HUES6 (cell line): ENCODE measurements at regions not wholly inside any gene's neighbourhood (a gene's known extent, or its start where the extent isn't known, plus 50 kb on each side); places are given as distances from the start of the nearest gene placed in this dataset.
"Not testable (repeated sequence)": the region's sequence is repeated elsewhere in the genome, so short reads cannot be mapped to it uniquely, and the experiment has no call there.

Source experiments
- H3K27ac ChIP-seq: 2 replicates; pipeline ENCODE4 v1.7.0; 2013; ENCODE audit warnings: low read depth, mild to moderate bottlenecking, low read length, inconsistent platforms
- H3K27me3 ChIP-seq: 2 replicates; pipeline ENCODE4 v1.6.1; 2013; ENCODE audit warnings: low read length; ENCODE audit not compliant: control insufficient read depth, insufficient read depth
- H3K36me3 ChIP-seq: 2 replicates; pipeline ENCODE4 v1.6.1; 2013; ENCODE audit warnings: low read length; ENCODE audit not compliant: control insufficient read depth, insufficient read depth
- H3K4me1 ChIP-seq: 2 replicates; pipeline ENCODE4 v1.6.1; 2013; ENCODE audit warnings: low read length; ENCODE audit not compliant: control insufficient read depth, insufficient read depth
- H3K4me3 ChIP-seq: 2 replicates; pipeline ENCODE4 v1.5.1; 2013; ENCODE audit warnings: low read depth, low read length
- H3K9ac ChIP-seq: one replicate; pipeline ENCODE4 v1.6.1; 2013; ENCODE audit warnings: mild to moderate bottlenecking, low read length
- H3K9me3 ChIP-seq: 2 replicates; pipeline ENCODE4 v1.6.1; 2013; ENCODE audit warnings: low read depth, low read length; ENCODE audit not compliant: control insufficient read depth, insufficient read depth

DNA sequence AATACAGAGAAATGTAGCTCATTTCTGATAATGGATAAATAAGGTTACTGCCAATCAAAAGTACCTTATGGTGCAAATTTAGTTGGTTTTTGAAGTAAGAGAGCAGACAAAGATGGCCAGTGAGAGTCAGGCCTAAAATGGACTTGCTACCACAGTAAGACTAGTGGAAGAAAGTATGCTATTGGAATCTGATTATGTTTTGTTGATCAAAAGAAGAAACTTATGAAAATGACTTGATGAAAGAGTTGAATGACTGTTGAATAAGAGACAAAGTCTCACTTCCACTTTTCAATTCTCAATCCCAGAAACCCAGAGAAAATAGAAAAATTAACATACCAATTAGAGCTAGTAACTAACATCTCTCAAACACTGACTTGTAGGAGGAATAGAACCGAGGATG, 737.8 kb upstream of the INTU start:
- Histone ChIP-seq H3K4me1 (no peaks in the 10 kb centered on the region), H3K4me3 (no peak overlapping the region), H3K27ac (no peak overlapping the region), H3K9ac (no peak overlapping the region), H3K27me3 (no peaks in the 10 kb centered on the region), H3K9me3 (peaks cover 25% of the 10 kb centered on the region), H3K36me3 (no peaks in the 10 kb centered on the region)

DNA sequence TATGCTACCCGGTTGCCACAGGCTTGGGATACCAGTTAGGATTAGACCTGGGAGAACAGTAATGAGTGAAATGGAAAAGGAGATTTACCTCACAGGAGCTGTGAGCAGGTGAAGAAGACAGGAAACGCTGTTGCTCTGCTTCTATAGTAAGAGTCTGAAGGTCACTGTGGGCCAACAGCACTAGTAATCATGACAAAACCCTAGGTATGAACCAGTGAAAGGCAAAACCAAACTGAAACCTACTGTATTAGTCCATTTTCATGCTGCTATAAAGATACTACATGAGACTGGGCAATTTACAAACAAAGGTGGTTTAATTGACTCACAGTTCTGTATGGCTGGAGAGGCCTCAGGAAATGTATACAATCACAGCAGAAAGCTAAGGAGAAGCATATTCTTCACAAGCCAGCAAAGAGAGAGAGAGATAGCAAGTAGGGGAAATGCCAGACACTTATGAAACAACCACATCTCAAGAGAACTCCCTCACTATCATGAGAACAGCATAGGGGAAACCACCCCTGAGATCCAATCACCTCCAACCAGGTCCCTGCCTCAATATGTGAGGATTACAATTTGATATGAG, 736.7 kb upstream of the INTU start:
- H3K27me3 ChIP-seq = no peaks in the 10 kb centered on the region
- no peaks in the 10 kb centered on the region for H3K36me3 ChIP-seq
- no peaks in the 10 kb centered on the region for H3K4me1 ChIP-seq
- H3K27ac ChIP-seq = no peak overlapping the region
- no peak overlapping the region for H3K4me3 ChIP-seq
- peaks cover 25% of the 10 kb centered on the region for H3K9me3 ChIP-seq
- no peak overlapping the region for H3K9ac ChIP-seq

GRCh38 chr4:126897038-126897437, 735.7 kb upstream of the INTU start:
- no peaks in the 10 kb centered on the region for H3K27me3 ChIP-seq
- H3K9ac ChIP-seq = no peak overlapping the region
- H3K36me3 ChIP-seq = no peaks in the 10 kb centered on the region
- H3K4me1 ChIP-seq = no peaks in the 10 kb centered on the region
- H3K4me3 ChIP-seq = no peak overlapping the region
- no peak overlapping the region for H3K27ac ChIP-seq
- H3K9me3 ChIP-seq = peaks cover 25% of the 10 kb centered on the region

DNA sequence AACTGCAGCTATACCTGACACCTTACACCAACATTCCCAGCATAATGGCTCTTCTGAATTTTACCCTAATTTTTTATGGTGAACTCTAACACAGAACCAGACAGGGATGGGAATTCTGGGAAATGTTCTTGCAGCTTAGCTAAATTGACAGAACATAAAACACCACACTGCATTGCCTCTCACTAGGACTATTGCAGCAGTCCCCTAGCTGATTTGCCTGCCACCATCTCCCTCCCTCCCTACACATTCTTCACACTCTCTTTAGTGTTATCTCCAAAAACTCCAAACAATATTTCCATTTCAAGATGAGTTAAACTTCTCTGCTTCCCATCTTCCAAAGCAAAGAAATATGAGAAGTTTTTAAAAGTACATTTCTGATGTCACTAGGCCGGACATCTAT, 733.9 kb upstream of the INTU start:
- Histone ChIP-seq H3K27ac (no peak overlapping the region), H3K9me3 (peaks cover 25% of the 10 kb centered on the region), H3K9ac (no peak overlapping the region), H3K4me1 (no peaks in the 10 kb centered on the region), H3K4me3 (no peak overlapping the region), H3K27me3 (no peaks in the 10 kb centered on the region), H3K36me3 (no peaks in the 10 kb centered on the region)

GRCh38 chr4:126899331-126899801, 733.4 kb upstream of the INTU start:
- H3K4me1 ChIP-seq = no peaks in the 10 kb centered on the region
- no peaks in the 10 kb centered on the region for H3K36me3 ChIP-seq
- H3K27me3 ChIP-seq = no peaks in the 10 kb centered on the region
- H3K9ac ChIP-seq = no peak overlapping the region
- H3K4me3 ChIP-seq = no peak overlapping the region
- peaks cover 25% of the 10 kb centered on the region for H3K9me3 ChIP-seq
- H3K27ac ChIP-seq = no peak overlapping the region

DNA sequence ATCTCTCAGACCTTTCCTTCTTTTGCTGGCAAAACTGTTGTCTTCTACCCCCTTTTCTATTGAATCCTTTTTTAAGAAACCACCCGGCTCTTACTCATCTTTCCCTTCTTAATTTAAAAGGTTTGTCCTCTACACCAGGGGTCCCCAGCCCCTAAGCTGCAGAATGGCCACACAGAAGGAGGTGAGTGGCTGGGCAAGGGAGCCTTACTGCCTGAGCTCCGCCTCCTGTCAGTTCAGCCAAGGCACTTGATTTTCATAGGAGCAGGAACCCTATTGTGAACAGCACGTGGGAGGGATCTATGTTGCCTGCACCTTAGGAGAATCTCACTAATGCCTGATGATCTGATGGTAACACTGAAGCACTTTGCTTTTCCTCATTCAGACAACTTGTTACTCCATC, 726.3 kb upstream of the INTU start:
- Histone ChIP-seq H3K27ac (no peak overlapping the region), H3K27me3 (no peaks in the 10 kb centered on the region), H3K9me3 (no peaks in the 10 kb centered on the region), H3K4me3 (no peak overlapping the region), H3K9ac (no peak overlapping the region), H3K36me3 (no peaks in the 10 kb centered on the region), H3K4me1 (no peaks in the 10 kb centered on the region)

DNA sequence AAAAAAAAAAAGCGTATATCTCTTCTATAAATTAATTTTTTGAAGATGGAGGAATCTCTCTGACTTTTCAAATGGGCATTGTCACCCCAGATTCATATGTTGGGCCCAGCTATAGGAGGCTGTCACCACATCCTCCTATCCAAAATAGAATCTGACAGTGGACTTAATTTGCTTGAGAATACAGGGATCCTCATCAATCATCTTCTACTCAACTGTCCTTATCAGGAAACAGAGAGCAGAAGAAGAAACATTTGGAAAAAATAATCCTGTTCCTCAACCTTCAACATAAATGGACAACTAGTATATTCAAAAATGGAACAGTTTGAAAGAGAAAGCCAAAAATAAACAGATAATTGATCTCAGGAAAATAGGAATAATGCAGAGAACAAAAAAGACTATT, 725.4 kb upstream of the INTU start:
- no peaks in the 10 kb centered on the region for H3K4me1 ChIP-seq
- no peaks in the 10 kb centered on the region for H3K9me3 ChIP-seq
- H3K27me3 ChIP-seq = no peaks in the 10 kb centered on the region
- no peak overlapping the region for H3K4me3 ChIP-seq
- H3K9ac ChIP-seq = no peak overlapping the region
- no peak overlapping the region for H3K27ac ChIP-seq
- no peaks in the 10 kb centered on the region for H3K36me3 ChIP-seq

- Histone ChIP-seq H3K27me3 (no peaks in the 10 kb centered on the region), H3K4me1 (no peaks in the 10 kb centered on the region), H3K4me3 (no peak overlapping the region), H3K27ac (no peak overlapping the region), H3K36me3 (no peaks in the 10 kb centered on the region), H3K9me3 (no peaks in the 10 kb centered on the region), H3K9ac (no peak overlapping the region)
These were observed 716.6 kb upstream of the INTU start for GRCh38 chr4:126916049-126916625.

GRCh38 chr4:126916626-126917140, 716.1 kb upstream of the INTU start:
- Histone ChIP-seq H3K9ac (no peak overlapping the region), H3K4me1 (no peaks in the 10 kb centered on the region), H3K36me3 (no peaks in the 10 kb centered on the region), H3K27ac (no peak overlapping the region), H3K27me3 (no peaks in the 10 kb centered on the region), H3K9me3 (no peaks in the 10 kb centered on the region), H3K4me3 (no peak overlapping the region)

DNA sequence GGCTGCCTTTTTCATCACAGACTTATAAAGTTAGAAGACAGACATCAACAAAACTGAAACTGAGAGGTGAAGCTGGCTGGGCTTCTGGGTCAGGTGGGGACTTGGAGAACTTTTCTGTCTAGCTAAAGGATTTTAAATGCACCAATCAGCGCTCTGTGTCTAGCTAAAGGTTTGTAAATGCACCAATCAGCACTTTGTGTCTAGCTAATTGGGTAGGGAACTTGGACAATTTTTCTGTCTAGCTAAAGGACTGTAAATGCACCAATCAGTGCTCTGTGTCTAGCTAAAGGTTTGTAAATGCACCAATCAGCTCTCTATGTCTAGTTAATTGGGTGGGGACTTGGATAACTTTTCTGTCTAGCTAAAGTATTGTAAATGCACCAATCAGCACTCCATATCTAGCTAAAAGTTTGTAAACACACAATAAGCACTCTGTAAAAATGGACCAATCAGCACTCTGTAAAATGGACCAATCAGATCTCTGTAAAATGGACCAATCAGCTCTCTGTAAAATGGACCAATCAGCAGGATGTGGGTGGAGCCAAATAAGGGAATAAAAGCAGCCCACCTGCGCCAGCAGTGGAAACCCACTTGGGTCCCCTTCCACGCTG, 710.3 kb upstream of the INTU start:
- H3K36me3 ChIP-seq, H3K4me3 ChIP-seq, H3K27me3 ChIP-seq, H3K9ac ChIP-seq, H3K9me3 ChIP-seq, H3K4me1 ChIP-seq, H3K27ac ChIP-seq: not testable (repeated sequence)

GRCh38 chr4:126924237-126924636, 708.5 kb upstream of the INTU start:
- no peaks in the 10 kb centered on the region for H3K36me3 ChIP-seq
- no peaks in the 10 kb centered on the region for H3K4me1 ChIP-seq
- H3K27me3 ChIP-seq = no peaks in the 10 kb centered on the region
- no peak overlapping the region for H3K27ac ChIP-seq
- no peak overlapping the region for H3K4me3 ChIP-seq
- peaks cover 4% of the 10 kb centered on the region; the same call in 1 of the 2 replicates for H3K9me3 ChIP-seq
- H3K9ac ChIP-seq = no peak overlapping the region
